ENCODE measurements at regions not wholly inside any gene's neighbourhood (a gene's known extent, or its start where the extent isn't known, plus 50 kb on each side); places are given as distances from the start of the nearest gene placed in this dataset.

DNA sequence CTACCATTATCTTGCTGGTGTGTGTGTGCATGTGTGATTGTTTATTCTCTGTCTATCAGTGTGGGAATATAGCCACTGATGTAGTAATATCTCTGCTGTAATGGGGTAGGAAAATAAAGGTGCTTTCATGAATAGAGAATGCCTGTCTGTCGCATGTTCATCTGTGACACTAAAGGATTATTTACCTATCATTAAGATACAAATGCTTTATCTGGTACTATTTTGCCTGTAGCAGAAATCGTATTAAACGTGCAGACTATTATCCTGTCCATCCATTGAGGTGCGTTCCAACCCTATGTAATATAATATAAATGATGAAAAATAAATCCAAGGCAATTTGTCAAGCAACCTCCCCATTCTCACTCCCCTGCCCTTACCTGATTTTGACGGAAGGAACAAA lies 1215.1 kb downstream of the BCL11B start:
- Histone ChIP-seq H4K91ac (ENCODE audit: low read depth, low read length) (no peak overlapping the region), H3K4me1 (ENCODE audit: control insufficient read depth in 1 of 2, insufficient read depth in 2 of 2, low read length in 2 of 2) (no peaks in the 10 kb centered on the region), H4K8ac (ENCODE audit: low read depth, low read length) (no peak overlapping the region), H3K4me2 (ENCODE audit: low read length) (no peak overlapping the region), H3K9me3 (ENCODE audit: insufficient read depth, low read depth, low read length) (no peaks in the 10 kb centered on the region), H3K4me3 (ENCODE audit: low read depth, low read length) (no peak overlapping the region), H4K12ac (ENCODE audit: low read depth, low read length) (no peak overlapping the region), H2AK5ac (ENCODE audit: low read length) (no peak overlapping the region), H3K4ac (ENCODE audit: low read depth, low read length) (no peak overlapping the region), H3K9ac (ENCODE audit: low read length) (no peak overlapping the region), H3K27me3 (ENCODE audit: insufficient read depth, low read length) (no peaks in the 10 kb centered on the region), H3K27ac (ENCODE audit: low read depth, low read length) (no peak overlapping the region), H2BK5ac (ENCODE audit: low read depth, low read length, poor library complexity) (no peak overlapping the region), H3K23ac (ENCODE audit: low read length) (no peak overlapping the region), H3K79me1 (ENCODE audit: low read length) (no peaks in the 10 kb centered on the region), H3K36me3 (ENCODE audit: control insufficient read depth in 1 of 2, insufficient read depth in 2 of 2, low read length in 2 of 2) (no peaks in the 10 kb centered on the region), H2AFZ (ENCODE audit: insufficient read depth, low read length, poor library complexity) (no peak overlapping the region), H3K14ac (ENCODE audit: low read length) (no peak overlapping the region), H2BK12ac (ENCODE audit: low read length) (no peak overlapping the region), H3K18ac (ENCODE audit: low read length) (no peak overlapping the region), H2BK120ac (ENCODE audit: insufficient read depth, low read length, poor library complexity) (no peak overlapping the region), H3K79me2 (ENCODE audit: control insufficient read depth, insufficient read depth, low read length, poor library complexity) (no peaks in the 10 kb centered on the region)
- no peak for DNase-seq
- no CpG with 5 or more reads among the region's 5 CpGs for WGBS (ENCODE audit: extremely low coverage, insufficient coverage, insufficient read length)

DNA sequence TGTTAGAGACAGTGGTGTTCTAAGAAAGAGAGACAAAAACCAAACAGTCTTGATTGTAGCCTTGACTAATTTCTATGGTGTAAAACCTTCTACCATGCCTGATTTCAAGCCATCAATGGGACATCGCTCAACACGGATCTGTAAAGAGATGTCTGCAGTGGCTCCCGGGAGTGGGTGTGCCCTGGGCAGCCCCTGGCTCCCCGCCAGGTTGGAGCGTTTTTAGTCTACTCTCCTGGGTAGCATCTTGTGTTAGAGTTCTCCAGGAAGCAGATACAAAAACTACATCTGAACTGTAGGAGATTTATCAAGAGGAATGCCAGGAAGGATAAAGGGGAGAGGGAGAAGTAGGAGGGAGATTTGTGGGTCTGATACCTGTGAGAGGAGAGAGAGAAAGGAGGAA lies 1212.9 kb downstream of the BCL11B start:
- Histone ChIP-seq H3K9me3 (ENCODE audit: insufficient read depth, low read depth, low read length) (no peaks in the 10 kb centered on the region), H3K18ac (ENCODE audit: low read length) (no peak overlapping the region), H3K14ac (ENCODE audit: low read length) (no peak overlapping the region), H4K12ac (ENCODE audit: low read depth, low read length) (no peak overlapping the region), H4K91ac (ENCODE audit: low read depth, low read length) (no peak overlapping the region), H2BK12ac (ENCODE audit: low read length) (no peak overlapping the region), H3K36me3 (ENCODE audit: control insufficient read depth in 1 of 2, insufficient read depth in 2 of 2, low read length in 2 of 2) (no peaks in the 10 kb centered on the region), H2AFZ (ENCODE audit: insufficient read depth, low read length, poor library complexity) (no peak overlapping the region), H3K27me3 (ENCODE audit: insufficient read depth, low read length) (no peaks in the 10 kb centered on the region), H3K79me2 (ENCODE audit: control insufficient read depth, insufficient read depth, low read length, poor library complexity) (no peaks in the 10 kb centered on the region), H3K27ac (ENCODE audit: low read depth, low read length) (no peak overlapping the region), H2AK5ac (ENCODE audit: low read length) (no peak overlapping the region), H3K4me3 (ENCODE audit: low read depth, low read length) (no peak overlapping the region), H2BK120ac (ENCODE audit: insufficient read depth, low read length, poor library complexity) (no peak overlapping the region), H3K9ac (ENCODE audit: low read length) (no peak overlapping the region), H3K4me2 (ENCODE audit: low read length) (no peak overlapping the region), H3K23ac (ENCODE audit: low read length) (no peak overlapping the region), H3K79me1 (ENCODE audit: low read length) (no peaks in the 10 kb centered on the region), H4K8ac (ENCODE audit: low read depth, low read length) (no peak overlapping the region), H2BK5ac (ENCODE audit: low read depth, low read length, poor library complexity) (no peak overlapping the region), H3K4me1 (ENCODE audit: control insufficient read depth in 1 of 2, insufficient read depth in 2 of 2, low read length in 2 of 2) (no peaks in the 10 kb centered on the region), H3K4ac (ENCODE audit: low read depth, low read length) (no peak overlapping the region)
- no CpG with 5 or more reads among the region's 5 CpGs for WGBS (ENCODE audit: extremely low coverage, insufficient coverage, insufficient read length)
- no peak for DNase-seq

DNA sequence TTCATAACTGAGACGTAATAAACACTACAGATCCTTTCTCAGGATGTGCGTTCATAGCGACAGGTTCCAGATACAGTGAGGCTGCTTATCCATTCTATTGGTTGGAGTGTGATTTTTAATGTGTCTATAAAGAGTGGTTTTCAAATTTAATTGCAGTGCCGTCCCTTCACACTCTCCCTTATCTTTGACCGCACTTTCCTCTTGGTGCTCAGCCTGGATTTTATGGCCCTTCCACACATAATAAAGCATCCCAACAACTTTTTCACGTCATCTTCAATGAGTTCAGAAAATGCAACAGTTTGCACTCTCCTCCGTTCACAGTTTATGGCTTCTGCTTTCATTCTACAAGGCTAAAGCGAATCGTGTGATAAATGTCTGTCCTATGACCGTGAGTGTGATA lies 1209.9 kb downstream of the BCL11B start:
- H3K27me3 ChIP-seq (ENCODE audit: insufficient read depth, low read length): no peaks in the 10 kb centered on the region
- H3K14ac ChIP-seq (ENCODE audit: low read length): no peak overlapping the region
- no peak overlapping the region for H3K27ac ChIP-seq (ENCODE audit: low read depth, low read length)
- no peak overlapping the region for H4K8ac ChIP-seq (ENCODE audit: low read depth, low read length)
- H3K4me2 ChIP-seq (ENCODE audit: low read length): no peak overlapping the region
- H2BK120ac ChIP-seq (ENCODE audit: insufficient read depth, low read length, poor library complexity): no peak overlapping the region
- H3K4me1 ChIP-seq (ENCODE audit: control insufficient read depth in 1 of 2, insufficient read depth in 2 of 2, low read length in 2 of 2): no peaks in the 10 kb centered on the region
- no peak overlapping the region for H3K23ac ChIP-seq (ENCODE audit: low read length)
- DNase-seq: no peak
- no peak overlapping the region for H2BK12ac ChIP-seq (ENCODE audit: low read length)
- no peaks in the 10 kb centered on the region for H3K9me3 ChIP-seq (ENCODE audit: insufficient read depth, low read depth, low read length)
- no peak overlapping the region for H4K12ac ChIP-seq (ENCODE audit: low read depth, low read length)
- H4K91ac ChIP-seq (ENCODE audit: low read depth, low read length): no peak overlapping the region
- no peaks in the 10 kb centered on the region for H3K79me2 ChIP-seq (ENCODE audit: control insufficient read depth, insufficient read depth, low read length, poor library complexity)
- H3K4ac ChIP-seq (ENCODE audit: low read depth, low read length): no peak overlapping the region
- no peaks in the 10 kb centered on the region for H3K36me3 ChIP-seq (ENCODE audit: control insufficient read depth in 1 of 2, insufficient read depth in 2 of 2, low read length in 2 of 2)
- no peak overlapping the region for H2AK5ac ChIP-seq (ENCODE audit: low read length)
- no peak overlapping the region for H3K4me3 ChIP-seq (ENCODE audit: low read depth, low read length)
- no peak overlapping the region for H2AFZ ChIP-seq (ENCODE audit: insufficient read depth, low read length, poor library complexity)
- no peak overlapping the region for H3K9ac ChIP-seq (ENCODE audit: low read length)
- WGBS (ENCODE audit: extremely low coverage, insufficient coverage, insufficient read length): no CpG with 5 or more reads among the region's 10 CpGs
- no peaks in the 10 kb centered on the region for H3K79me1 ChIP-seq (ENCODE audit: low read length)
- H2BK5ac ChIP-seq (ENCODE audit: low read depth, low read length, poor library complexity): no peak overlapping the region
- no peak overlapping the region for H3K18ac ChIP-seq (ENCODE audit: low read length)

DNA sequence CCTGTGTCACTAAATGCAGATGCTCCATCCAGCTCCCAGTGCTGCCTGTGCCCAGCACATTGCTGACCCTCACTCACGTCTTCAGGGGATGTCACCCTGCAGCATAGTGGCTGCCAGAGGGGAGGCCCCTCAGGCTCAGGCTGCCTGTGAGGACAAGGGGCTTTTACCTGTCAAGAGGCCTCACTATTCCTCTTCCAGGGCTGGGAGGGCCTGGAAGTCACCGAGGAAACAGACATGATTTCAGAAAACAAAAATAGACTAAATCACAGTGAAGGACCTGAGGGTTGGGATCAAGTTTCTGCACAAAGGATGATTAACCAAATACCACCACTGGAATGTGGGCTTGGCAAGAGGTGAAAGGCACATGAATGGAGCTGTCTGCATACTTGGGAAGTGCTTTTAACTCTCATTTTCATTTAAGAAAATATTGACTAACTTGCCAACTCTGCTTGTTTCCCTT lies 1202.3 kb downstream of the BCL11B start:
- Histone ChIP-seq H3K27ac (ENCODE audit: low read depth, low read length) (peak overlapping the region; percentile 88), H3K4ac (ENCODE audit: low read depth, low read length) (no peak overlapping the region), H3K27me3 (ENCODE audit: insufficient read depth, low read length) (no peaks in the 10 kb centered on the region), H4K8ac (ENCODE audit: low read depth, low read length) (peak overlapping the region; percentile 52), H2BK12ac (ENCODE audit: low read length) (peak overlapping the region; percentile 88), H2AFZ (ENCODE audit: insufficient read depth, low read length, poor library complexity) (no peak overlapping the region), H3K18ac (ENCODE audit: low read length) (peak overlapping the region; percentile 57), H3K4me2 (ENCODE audit: low read length) (peak overlapping the region; percentile 54), H3K14ac (ENCODE audit: low read length) (peak overlapping the region; percentile 49), H4K12ac (ENCODE audit: low read depth, low read length) (no peak overlapping the region), H3K4me3 (ENCODE audit: low read depth, low read length) (no peak overlapping the region), H3K36me3 (ENCODE audit: control insufficient read depth in 1 of 2, insufficient read depth in 2 of 2, low read length in 2 of 2) (no peaks in the 10 kb centered on the region), H2AK5ac (ENCODE audit: low read length) (peak overlapping the region; percentile 87), H2BK120ac (ENCODE audit: insufficient read depth, low read length, poor library complexity) (no peak overlapping the region), H3K23ac (ENCODE audit: low read length) (no peak overlapping the region), H3K9ac (ENCODE audit: low read length) (peak overlapping the region; percentile 24), H3K79me2 (ENCODE audit: control insufficient read depth, insufficient read depth, low read length, poor library complexity) (peaks cover 2% of the 10 kb centered on the region), H2BK5ac (ENCODE audit: low read depth, low read length, poor library complexity) (peak overlapping the region; percentile 54), H4K91ac (ENCODE audit: low read depth, low read length) (peak overlapping the region; percentile 72), H3K79me1 (ENCODE audit: low read length) (peaks cover 3% of the 10 kb centered on the region), H3K9me3 (ENCODE audit: insufficient read depth, low read depth, low read length) (peaks cover 2% of the 10 kb centered on the region), H3K4me1 (ENCODE audit: control insufficient read depth in 1 of 2, insufficient read depth in 2 of 2, low read length in 2 of 2) (peaks cover 6 to 12% of the 10 kb centered on the region in 2 experiments)
- WGBS (ENCODE audit: extremely low coverage, insufficient coverage, insufficient read length): no CpG with 5 or more reads among the region's 2 CpGs
- peak; percentile 38 to 70 for DNase-seq
